HCT116 (cell line): ENCODE measurements at regions not wholly inside any gene's neighbourhood (a gene's known extent, or its start where the extent isn't known, plus 50 kb on each side); places are given as distances from the start of the nearest gene placed in this dataset.

Experiments used
- ATAC-seq: fragments of 200-7000 bp; cut with Tn5 transposase; 2 replicates; pipeline ENCODE4 v1.9.1; 2020; ENCODE audit warnings: mild to moderate bottlenecking, moderate library complexity
- BruUV-seq: library from RNA; stranded (reverse); fragments of 400-500 nt; replicated peaks from 2 replicates; lab custom pipeline; 2021; lab: Mats Ljungman, UMichigan
- CTCF ChIA-PET: fragments of 300-600 bp; sonication (Branson Sonifier 250); formaldehyde crosslinking; loops from one replicate; lab custom pipeline; 2021; ENCODE audit warnings: antibody characterized with exemption; lab: Charles Lee
- POLR2A ChIA-PET: fragments of 300-600, 350-600 bp; sonication (Branson Sonifier 250); formaldehyde crosslinking; loops from one replicate; lab custom pipeline; 2021; ENCODE audit warnings: antibody characterized with exemption; lab: Charles Lee
- RAD21 ChIA-PET, 2 experiments: fragments of 300-600 bp; sonication (Branson Sonifier 250); formaldehyde crosslinking; loops; one replicate each; lab custom pipeline; 2023; ENCODE audit warnings: low total read pairs in 2 of 2; ENCODE audit not compliant: uncharacterized antibody in 2 of 2, unreplicated experiment in 2 of 2, low non-redundant PET in 1 of 2; lab: Charles Lee
- DNase-seq: peaks from one replicate; pipeline ENCODE4 v3.0.0-alpha.2; 2010; ENCODE audit warnings: low read depth, low spot score
- H2AFZ ChIP-seq: fragments of 200-600 bp; shearing (Covaris generic), sonication (generic); 2 replicates; pipeline ENCODE4 v1.6.1; 2017; ENCODE audit warnings: low read depth, mixed run types, mixed read lengths, antibody characterized with exemption, low read length; ENCODE audit not compliant: poor library complexity, severe bottlenecking
- H3K27ac ChIP-seq: 2 replicates; pipeline ENCODE4 v1.5.1; 2012; ENCODE audit warnings: low read depth, low read length
- H3K27me3 ChIP-seq: fragments of 200-600 bp; sonication (generic); 2 replicates; pipeline ENCODE4 v1.6.1; 2016; ENCODE audit warnings: mixed run types, low read length, mixed read lengths; ENCODE audit not compliant: insufficient read depth
- H3K36me3 ChIP-seq, 2 experiments: fragments of 200-500 bp in 1 of 2; fragments of 200-600 bp in 1 of 2; sonication (Bioruptor generic) in 1 of 2; sonication (generic) in 1 of 2; 2 replicates each; pipeline versions ENCODE4 v1.5.1 to v1.6.1; 2014 to 2016; ENCODE audit warnings: low read length in 2 of 2, inconsistent platforms in 1 of 2, mixed read lengths in 1 of 2, mixed run types in 1 of 2; ENCODE audit not compliant: insufficient read depth in 2 of 2, control insufficient read depth in 1 of 2
- H3K4me1 ChIP-seq, 2 experiments: fragments of 200-600 bp in 1 of 2; sonication (generic) in 1 of 2; 2 replicates each; pipeline versions ENCODE4 v1.5.1 to v1.6.1; 2012 to 2017; ENCODE audit warnings: low read length in 2 of 2, inconsistent platforms in 1 of 2, mild to moderate bottlenecking in 1 of 2, mixed read lengths in 1 of 2, mixed run types in 1 of 2, moderate library complexity in 1 of 2; ENCODE audit not compliant: insufficient read depth in 2 of 2, control insufficient read depth in 1 of 2
- H3K4me2 ChIP-seq: fragments of 200-600 bp; sonication (generic); 2 replicates; pipeline ENCODE4 v1.6.1; 2017; ENCODE audit warnings: mixed run types, low read length, mixed read lengths
- H3K4me3 ChIP-seq, 2 experiments: fragments of 200-600 bp in 1 of 2; sonication (generic) in 1 of 2; replicated peaks in 1 of 2; 2 replicates each; pipeline ENCODE4 v1.5.1; 2011 to 2016; ENCODE audit warnings: low read length in 2 of 2, control low read depth in 1 of 2, low read depth in 1 of 2, mild to moderate bottlenecking in 1 of 2, mixed read lengths in 1 of 2, mixed run types in 1 of 2
- H3K79me2 ChIP-seq: fragments of 200-600 bp; sonication (generic); 2 replicates; pipeline ENCODE4 v1.6.1; 2017; ENCODE audit warnings: mild to moderate bottlenecking, mixed run types, low read length, moderate library complexity, mixed read lengths; ENCODE audit not compliant: insufficient read depth
- H3K9ac ChIP-seq: fragments of 200-600 bp; sonication (generic); 2 replicates; pipeline ENCODE4 v1.6.1; 2016; ENCODE audit warnings: low read length, mixed read lengths
- H3K9me2 ChIP-seq: fragments of 200-600 bp; sonication (generic), shearing (Covaris generic); 2 replicates; pipeline ENCODE4 v1.6.1; 2017; ENCODE audit warnings: mixed run types, mild to moderate bottlenecking, moderate library complexity; ENCODE audit not compliant: insufficient read depth
- H3K9me3 ChIP-seq, 2 experiments: fragments of 200-500 bp in 1 of 2; fragments of 200-600 bp in 1 of 2; sonication (Bioruptor generic) in 1 of 2; sonication (generic) in 1 of 2; 2 replicates each; pipeline ENCODE4 v1.6.1; 2014 to 2017; ENCODE audit warnings: low read length in 2 of 2, mixed read lengths in 2 of 2, inconsistent platforms in 1 of 2, low read depth in 1 of 2, mild to moderate bottlenecking in 1 of 2, mixed run types in 1 of 2, moderate library complexity in 1 of 2; ENCODE audit not compliant: control insufficient read depth in 1 of 2, insufficient read depth in 1 of 2
- H4K20me1 ChIP-seq: fragments of 200-600 bp; sonication (generic), shearing (Covaris generic); 2 replicates; pipeline ENCODE4 v1.6.1; 2017; ENCODE audit warnings: mixed run types, mild to moderate bottlenecking, moderate library complexity; ENCODE audit not compliant: insufficient read depth
- ELF1 ChIP-seq: IDR thresholded peaks from 2 replicates; pipeline ENCODE4 v1.6.1; 2012; ENCODE audit warnings: low read depth, borderline replicate concordance
- EZH2 ChIP-seq: fragments of 200-600 bp; sonication (generic); IDR thresholded peaks from 2 replicates; pipeline ENCODE4 v1.6.1; 2017; ENCODE audit warnings: antibody characterized with exemption, mixed run types
- EZH2phosphoT487 ChIP-seq: fragments of 200-600 bp; IDR thresholded peaks from 2 replicates; pipeline ENCODE4 v1.6.1; 2018; ENCODE audit warnings: antibody characterized with exemption, borderline replicate concordance
- FOSL1 ChIP-seq: IDR thresholded peaks from 2 replicates; pipeline ENCODE4 v1.6.1; 2012; ENCODE audit warnings: low read depth
- JUND ChIP-seq: IDR thresholded peaks from 2 replicates; pipeline ENCODE4 v1.6.1; 2012
- POLR2A ChIP-seq: IDR thresholded peaks from 2 replicates; pipeline ENCODE4 v1.7.0; 2011; ENCODE audit warnings: borderline replicate concordance; ENCODE audit not compliant: insufficient read depth, insufficient read length; ENCODE audit errors: extremely low read depth
- REST ChIP-seq: IDR thresholded peaks from 2 replicates; pipeline ENCODE4 v1.6.1; 2012; ENCODE audit warnings: low read depth
- SP1 ChIP-seq: IDR thresholded peaks from 2 replicates; pipeline ENCODE4 v1.6.1; 2012; ENCODE audit warnings: low read depth
- SRF ChIP-seq: IDR thresholded peaks from 2 replicates; pipeline ENCODE4 v1.6.1; 2012; ENCODE audit warnings: low read depth
- TCF7L2 ChIP-seq: IDR thresholded peaks from 2 replicates; pipeline ENCODE4 v1.7.0; 2011; ENCODE audit warnings: borderline replicate concordance, inconsistent platforms; ENCODE audit not compliant: insufficient read depth, insufficient read length; ENCODE audit errors: extremely low read depth
- YY1 ChIP-seq: IDR thresholded peaks from 2 replicates; pipeline ENCODE4 v1.6.1; 2011; ENCODE audit warnings: low read length, low read depth, moderate library complexity, mild to moderate bottlenecking; ENCODE audit not compliant: insufficient replicate concordance; ENCODE audit errors: extremely low read depth
- ZBTB33 ChIP-seq: IDR thresholded peaks from 2 replicates; pipeline ENCODE4 v1.6.1; 2011; ENCODE audit warnings: mild to moderate bottlenecking, low read length, moderate library complexity; ENCODE audit not compliant: insufficient replicate concordance; ENCODE audit errors: extremely low read depth
- intact Hi-C: fragments of 100-400 bp; cut with micrococcal nuclease; formaldehyde crosslinking; loops from 2 replicates; pipeline ENCODE4 v1.10.0; 2022
- TF ChIP-seq, protein P1 (sequence below): IDR thresholded peaks from 2 replicates; pipeline ENCODE4 v1.6.1; 2012
- TF ChIP-seq, protein P2 (sequence below): IDR thresholded peaks from 2 replicates; pipeline ENCODE4 v1.6.1; 2012

- no peak overlapping the region for H3K4me3 ChIP-seq
- TF ChIP-seq SRF = no peak
- TF ChIP-seq SP1 = no peak
- no peak for TF ChIP-seq EZH2phosphoT487
- no peak for TF ChIP-seq ELF1
- TF ChIP-seq POLR2A = no peak
- TF ChIP-seq, protein P1, sequence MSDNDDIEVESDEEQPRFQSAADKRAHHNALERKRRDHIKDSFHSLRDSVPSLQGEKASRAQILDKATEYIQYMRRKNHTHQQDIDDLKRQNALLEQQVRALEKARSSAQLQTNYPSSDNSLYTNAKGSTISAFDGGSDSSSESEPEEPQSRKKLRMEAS = no peak
- TF ChIP-seq, protein P2, sequence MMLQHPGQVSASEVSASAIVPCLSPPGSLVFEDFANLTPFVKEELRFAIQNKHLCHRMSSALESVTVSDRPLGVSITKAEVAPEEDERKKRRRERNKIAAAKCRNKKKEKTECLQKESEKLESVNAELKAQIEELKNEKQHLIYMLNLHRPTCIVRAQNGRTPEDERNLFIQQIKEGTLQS = no peak
- no peak for TF ChIP-seq REST
- no peak for TF ChIP-seq EZH2
- TF ChIP-seq YY1 = no peak
- TF ChIP-seq TCF7L2 = no peak
- no peak for TF ChIP-seq JUND
- TF ChIP-seq FOSL1 = no peak
- TF ChIP-seq ZBTB33 = no peak
- no peak overlapping the region for H3K4me2 ChIP-seq
- no peak overlapping the region for H3K9ac ChIP-seq
- no peak for DNase-seq
- no peaks in the 10 kb centered on the region for H3K4me1 ChIP-seq
- H3K9me2 ChIP-seq = no peaks in the 10 kb centered on the region
- H3K79me2 ChIP-seq = no peaks in the 10 kb centered on the region
- no peaks in the 10 kb centered on the region for H3K9me3 ChIP-seq
- no peak overlapping the region for H2AFZ ChIP-seq
- no peaks in the 10 kb centered on the region for H4K20me1 ChIP-seq
- no peak for ATAC-seq
- RAD21 ChIA-PET = no interaction called here
- H3K36me3 ChIP-seq = no peaks in the 10 kb centered on the region
- no TSS peak for BruUV-seq
- H3K27ac ChIP-seq = no peak overlapping the region
- intact Hi-C loops = no loop called here
- CTCF ChIA-PET = no interaction called here
- no peaks in the 10 kb centered on the region for H3K27me3 ChIP-seq
- POLR2A ChIA-PET = no interaction called here
Measured at GRCh38 chr1:188224263-188224662, 1395.5 kb downstream of the PLA2G4A start.
